ENCODE measurements at regions not wholly inside any gene's neighbourhood (a gene's known extent, or its start where the extent isn't known, plus 50 kb on each side); places are given as distances from the start of the nearest gene placed in this dataset.

DNA sequence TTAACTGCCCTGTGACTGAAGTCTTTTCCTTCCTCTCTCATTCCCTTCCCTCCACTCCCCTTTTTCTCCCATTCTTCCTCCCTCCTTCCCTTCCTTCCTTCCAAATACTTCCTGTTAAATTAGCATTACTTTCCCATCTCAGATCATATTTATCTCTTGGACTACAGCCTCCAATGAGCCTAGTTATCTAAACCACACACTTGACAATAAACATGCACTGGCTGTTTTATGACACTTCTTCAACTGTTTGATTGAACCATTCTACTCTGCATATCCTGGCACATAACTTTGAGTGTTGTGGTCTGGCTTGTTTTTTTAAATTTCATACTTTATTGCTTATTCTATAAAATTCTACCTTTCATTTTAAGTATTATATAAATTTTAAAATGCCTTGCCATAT lies 1860.8 kb upstream of the LRRTM1 start:
- H3K4me3 ChIP-seq (ENCODE audit: low read depth, low read length), result no peak overlapping the region
- TF ChIP-seq, protein P1, sequence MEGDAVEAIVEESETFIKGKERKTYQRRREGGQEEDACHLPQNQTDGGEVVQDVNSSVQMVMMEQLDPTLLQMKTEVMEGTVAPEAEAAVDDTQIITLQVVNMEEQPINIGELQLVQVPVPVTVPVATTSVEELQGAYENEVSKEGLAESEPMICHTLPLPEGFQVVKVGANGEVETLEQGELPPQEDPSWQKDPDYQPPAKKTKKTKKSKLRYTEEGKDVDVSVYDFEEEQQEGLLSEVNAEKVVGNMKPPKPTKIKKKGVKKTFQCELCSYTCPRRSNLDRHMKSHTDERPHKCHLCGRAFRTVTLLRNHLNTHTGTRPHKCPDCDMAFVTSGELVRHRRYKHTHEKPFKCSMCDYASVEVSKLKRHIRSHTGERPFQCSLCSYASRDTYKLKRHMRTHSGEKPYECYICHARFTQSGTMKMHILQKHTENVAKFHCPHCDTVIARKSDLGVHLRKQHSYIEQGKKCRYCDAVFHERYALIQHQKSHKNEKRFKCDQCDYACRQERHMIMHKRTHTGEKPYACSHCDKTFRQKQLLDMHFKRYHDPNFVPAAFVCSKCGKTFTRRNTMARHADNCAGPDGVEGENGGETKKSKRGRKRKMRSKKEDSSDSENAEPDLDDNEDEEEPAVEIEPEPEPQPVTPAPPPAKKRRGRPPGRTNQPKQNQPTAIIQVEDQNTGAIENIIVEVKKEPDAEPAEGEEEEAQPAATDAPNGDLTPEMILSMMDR (IDR thresholded peaks at IDR 0.05; ENCODE audit: control insufficient read depth, extremely low read depth, insufficient read depth), result no peak
- no peak for DNase-seq (ENCODE audit: low read depth)

DNA sequence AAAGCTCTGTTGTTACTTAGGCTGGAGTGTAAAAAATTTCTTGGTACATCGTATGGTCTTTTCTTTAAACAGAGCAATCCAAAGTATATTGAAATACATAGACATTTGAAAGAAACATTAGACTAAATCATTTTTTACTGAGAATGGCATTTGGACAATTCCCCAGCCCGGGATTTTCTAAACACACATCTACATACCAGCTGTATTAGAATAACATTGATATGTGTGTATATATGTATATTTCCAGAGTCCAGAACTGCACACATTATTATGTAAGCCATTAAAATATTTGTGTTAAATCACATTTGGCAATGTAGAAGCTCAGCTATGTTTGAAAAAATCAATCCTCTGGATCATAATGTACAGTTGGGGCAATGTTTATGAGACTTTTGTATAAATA lies 1853.6 kb upstream of the LRRTM1 start:
- H3K4me3 ChIP-seq (ENCODE audit: low read depth, low read length), result no peak overlapping the region
- DNase-seq (ENCODE audit: low read depth), result no peak
- TF ChIP-seq, protein P1 (IDR thresholded peaks at IDR 0.05; ENCODE audit: control insufficient read depth, extremely low read depth, insufficient read depth), result no peak

DNA sequence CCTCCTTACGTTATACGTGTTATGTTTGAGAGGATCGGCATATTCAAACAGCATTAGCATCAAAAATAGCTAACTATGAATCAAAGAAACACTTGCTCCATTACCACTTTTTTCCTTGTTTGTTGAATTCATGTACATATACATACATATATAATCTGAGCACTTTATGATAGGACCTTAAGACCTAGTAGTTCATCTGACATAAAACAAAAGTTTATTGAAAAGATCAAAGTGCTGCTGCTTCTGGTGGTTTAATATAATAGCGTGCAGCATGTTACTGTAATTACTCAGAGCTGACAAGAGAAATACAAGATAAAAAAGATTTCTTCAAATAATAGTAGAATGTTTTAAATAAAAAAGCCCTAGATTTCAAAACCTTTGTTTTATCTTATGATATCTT lies 1850.9 kb upstream of the LRRTM1 start:
- H3K4me3 ChIP-seq (ENCODE audit: low read depth, low read length), result no peak overlapping the region
- TF ChIP-seq, protein P1 (IDR thresholded peaks at IDR 0.05; ENCODE audit: control insufficient read depth, extremely low read depth, insufficient read depth), result no peak
- DNase-seq (ENCODE audit: low read depth), result no peak

DNA sequence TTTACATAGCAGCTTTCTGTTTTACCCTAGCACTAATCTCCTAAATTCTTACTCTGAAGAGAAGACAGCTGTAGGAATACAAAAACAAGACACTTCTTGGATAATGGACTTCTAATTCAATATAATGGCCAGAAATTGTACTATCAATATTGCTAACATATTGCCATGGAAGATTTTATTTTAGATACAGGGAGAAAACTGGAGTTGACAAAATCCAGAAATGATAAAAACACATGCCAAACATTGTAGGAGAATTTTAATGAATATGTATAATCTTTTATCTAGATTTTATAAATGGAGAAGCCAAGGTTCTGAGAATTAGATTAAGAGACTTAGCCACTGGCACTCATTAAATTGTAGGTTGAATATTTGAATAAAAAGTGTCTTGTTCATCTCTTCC lies 1838.8 kb upstream of the LRRTM1 start:
- no peak for DNase-seq (ENCODE audit: low read depth)
- H3K4me3 ChIP-seq (ENCODE audit: low read depth, low read length), result no peak overlapping the region
- TF ChIP-seq, protein P1 (IDR thresholded peaks at IDR 0.05; ENCODE audit: control insufficient read depth, extremely low read depth, insufficient read depth), result no peak

DNA sequence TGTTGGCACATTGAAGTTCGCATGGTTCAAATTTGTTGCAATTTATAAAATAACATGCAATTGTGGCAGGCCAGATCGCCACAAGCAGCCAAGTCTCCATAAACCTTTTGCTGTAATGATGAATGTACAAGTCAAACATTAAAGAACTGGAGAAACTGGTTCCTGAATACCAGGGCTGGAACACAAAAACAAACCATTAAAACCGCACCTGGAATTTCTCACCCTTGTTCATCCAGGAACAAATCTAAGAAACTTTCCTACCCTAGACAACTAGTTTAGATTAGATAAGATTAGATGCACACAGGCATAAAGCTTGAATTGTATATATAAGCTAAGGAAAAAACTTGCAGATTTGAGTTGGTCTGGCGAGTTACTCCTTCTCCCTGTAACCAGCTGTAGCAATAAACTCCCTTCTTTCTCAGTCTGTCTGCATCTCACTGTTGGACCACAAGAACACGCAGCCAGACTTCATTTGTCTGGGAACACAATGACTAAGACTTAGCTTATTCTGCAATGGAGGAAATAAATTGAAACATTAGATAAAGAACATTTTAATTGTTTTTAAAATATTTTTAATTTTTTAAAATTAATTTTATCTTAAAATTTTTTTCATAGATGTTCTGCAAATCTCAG lies 1835.5 kb upstream of the LRRTM1 start:
- DNase-seq (ENCODE audit: low read depth), result peak; percentile 88
- H3K4me3 ChIP-seq (ENCODE audit: low read depth, low read length), result 0 out of 2 replicates have a peak overlapping the region, but pooled peaks have one; percentile 0
- TF ChIP-seq, protein P1 (IDR thresholded peaks at IDR 0.05; ENCODE audit: control insufficient read depth, extremely low read depth, insufficient read depth), result no peak

DNA sequence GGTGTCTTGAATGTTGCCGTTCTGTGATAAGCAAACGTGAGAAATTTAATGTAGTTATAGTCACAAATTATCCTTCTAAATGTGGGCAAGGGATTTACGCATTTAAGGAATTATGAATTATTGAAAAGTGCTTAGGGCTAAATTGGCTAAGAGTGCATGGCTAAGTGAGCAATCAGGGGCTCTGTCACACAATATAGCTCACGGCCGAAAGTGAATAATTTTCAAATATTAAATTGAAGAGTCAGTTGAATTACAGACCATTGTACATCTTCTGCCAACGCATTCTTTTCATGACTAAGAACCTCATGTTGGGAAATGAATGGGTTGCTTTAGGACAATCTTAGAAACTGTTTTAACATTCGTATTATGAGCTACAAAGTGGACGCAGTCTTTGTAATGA lies 1832.9 kb upstream of the LRRTM1 start:
- DNase-seq (ENCODE audit: low read depth), result no peak
- TF ChIP-seq, protein P1 (IDR thresholded peaks at IDR 0.05; ENCODE audit: control insufficient read depth, extremely low read depth, insufficient read depth), result no peak

DNA sequence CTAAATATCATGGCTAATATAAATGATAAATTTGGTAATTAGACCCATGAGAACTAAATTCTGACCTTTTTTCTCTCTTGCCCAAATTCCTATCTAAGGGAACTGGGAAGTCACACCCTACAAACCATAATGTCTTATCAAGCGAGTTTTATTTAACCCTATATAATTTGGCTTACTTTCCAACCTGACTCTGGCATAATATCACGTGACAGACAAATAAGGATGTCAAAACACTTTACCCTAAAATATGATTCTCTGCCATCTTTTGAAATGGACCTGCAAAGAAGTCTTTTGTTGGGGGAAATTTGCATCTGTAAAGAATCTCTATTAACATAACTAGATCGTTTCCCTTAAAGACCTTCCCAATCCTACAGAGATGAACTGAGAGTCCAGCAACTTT lies 1823.5 kb upstream of the LRRTM1 start:
- TF ChIP-seq, protein P1 (IDR thresholded peaks at IDR 0.05; ENCODE audit: control insufficient read depth, extremely low read depth, insufficient read depth), result no peak
- no peak overlapping the region for H3K4me3 ChIP-seq (ENCODE audit: low read depth, low read length)
- no peak for DNase-seq (ENCODE audit: low read depth)

More for the DNA sequence above, 1832.9 kb upstream of the LRRTM1 start:
- no peak overlapping the region for H3K4me3 ChIP-seq (ENCODE audit: low read depth, low read length)
